Cardiac septum (tissue), 1 donor: ENCODE measurements at regions not wholly inside any gene's neighbourhood (a gene's known extent, or its start where the extent isn't known, plus 50 kb on each side); places are given as distances from the start of the nearest gene placed in this dataset.

ENCODE experiments used
- DNase-seq: peaks from one replicate; pipeline ENCODE4 v3.0.0-alpha.2; 2020; ENCODE audit warnings: low spot score
- intact Hi-C: fragments of 100-400 bp; cut with DNase I; formaldehyde crosslinking; loops from one replicate; pipeline ENCODE4 v1.14.0; 2022
- donor health status: DM: no; HTN: no; CAD: no.

DNA sequence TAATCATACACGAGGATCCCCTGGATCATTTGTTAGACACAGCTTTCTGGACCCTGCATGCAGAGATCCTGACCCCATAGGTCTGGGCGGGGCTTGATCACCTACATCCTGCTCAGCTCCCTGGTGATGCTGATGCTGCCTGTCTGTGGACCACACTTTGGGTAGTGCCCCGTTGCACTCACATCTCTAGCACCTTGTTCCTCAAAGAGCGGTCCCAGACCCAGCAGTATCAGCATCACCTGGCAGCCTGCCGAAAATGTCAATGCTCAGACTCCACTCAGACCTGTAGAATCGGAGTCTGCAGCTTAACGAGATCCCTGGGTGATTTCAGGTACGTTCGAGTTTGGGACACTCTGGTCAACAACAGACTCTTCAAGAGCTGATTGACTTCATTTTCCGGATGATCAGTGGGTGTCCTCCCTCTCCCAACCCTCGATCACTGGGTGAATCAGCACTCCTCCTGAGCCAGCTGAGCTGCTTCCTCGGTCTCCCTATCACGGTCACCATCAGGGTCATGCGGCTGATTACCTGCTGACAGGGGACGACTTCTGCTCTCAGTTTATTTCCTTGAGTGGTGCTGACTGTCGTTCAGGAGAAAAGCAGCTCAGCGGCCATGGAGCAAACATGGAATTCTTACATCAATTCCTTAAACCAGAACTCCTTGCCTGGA lies 150.6 kb upstream of the RAB12 start:
- peak; percentile 29 for DNase-seq
- intact Hi-C loops = no loop called here

DNA sequence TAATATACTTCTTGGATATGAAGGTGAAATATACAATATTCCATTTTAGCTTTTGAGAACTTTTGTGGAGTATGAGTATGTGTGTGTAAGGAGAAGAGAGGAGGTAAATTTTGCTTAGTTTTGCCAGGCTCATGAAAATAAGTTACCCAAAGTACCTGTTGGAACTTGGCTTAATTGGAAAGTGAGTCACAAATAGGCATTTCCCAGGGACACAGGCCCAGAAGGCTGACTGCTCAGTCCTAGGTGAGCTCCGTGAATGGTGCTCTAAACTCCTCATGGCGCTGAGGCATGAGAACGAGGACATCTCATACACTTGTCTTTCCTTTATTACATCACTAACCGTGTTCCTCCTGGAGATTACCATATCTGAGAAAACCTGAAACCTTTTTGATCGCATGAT lies 148.5 kb upstream of the RAB12 start:
- no peak for DNase-seq
- intact Hi-C loops = no loop called here

DNA sequence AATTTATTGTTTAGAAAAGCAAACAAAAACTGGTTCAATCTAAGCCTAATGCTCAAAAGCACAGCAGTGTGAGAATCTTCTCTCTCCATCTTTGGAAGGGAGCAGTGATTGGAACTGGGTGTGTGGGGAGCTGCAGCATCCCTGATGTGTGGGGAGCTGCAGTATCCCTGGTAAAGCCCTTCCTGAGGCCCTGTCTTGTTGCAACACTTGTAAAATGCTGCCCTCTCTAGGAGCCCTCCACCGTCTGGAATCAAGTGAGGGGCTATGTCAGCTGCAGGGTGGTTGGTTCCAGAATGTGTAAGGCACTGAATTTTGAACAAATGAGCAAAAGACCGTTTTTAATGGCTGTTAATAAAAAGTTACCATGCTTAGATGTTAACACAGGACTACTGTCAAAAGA lies 147.7 kb upstream of the RAB12 start:
- intact Hi-C loops = no loop called here
- peak; percentile 29 for DNase-seq

DNA sequence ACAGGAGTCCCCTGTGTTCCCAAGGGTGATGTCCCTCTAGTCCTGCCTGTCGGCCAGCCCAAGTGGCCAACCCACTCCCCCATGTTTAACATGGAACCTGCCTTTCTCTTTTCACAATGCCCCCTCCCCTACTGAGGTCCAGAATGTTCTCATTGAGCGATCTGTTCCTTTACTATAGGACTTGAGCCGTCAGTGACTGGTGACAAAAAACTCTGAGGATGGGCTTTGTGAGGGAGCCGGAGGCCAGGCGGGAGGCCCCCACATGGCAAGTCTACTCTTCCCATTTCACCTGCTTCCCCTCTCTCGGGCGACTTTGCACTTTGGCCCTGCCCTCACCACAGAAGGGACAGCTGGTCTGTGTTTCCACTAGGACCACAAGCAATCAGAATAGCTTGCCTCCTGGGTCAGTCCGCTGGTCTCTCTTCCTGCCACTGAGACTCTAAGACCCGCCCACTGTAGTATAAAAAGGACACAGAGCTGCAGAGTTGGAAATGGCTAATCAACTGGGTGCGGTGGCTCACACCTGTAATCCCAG lies 146.5 kb upstream of the RAB12 start:
- intact Hi-C loops = no loop called here
- peak; percentile 31 for DNase-seq

DNA sequence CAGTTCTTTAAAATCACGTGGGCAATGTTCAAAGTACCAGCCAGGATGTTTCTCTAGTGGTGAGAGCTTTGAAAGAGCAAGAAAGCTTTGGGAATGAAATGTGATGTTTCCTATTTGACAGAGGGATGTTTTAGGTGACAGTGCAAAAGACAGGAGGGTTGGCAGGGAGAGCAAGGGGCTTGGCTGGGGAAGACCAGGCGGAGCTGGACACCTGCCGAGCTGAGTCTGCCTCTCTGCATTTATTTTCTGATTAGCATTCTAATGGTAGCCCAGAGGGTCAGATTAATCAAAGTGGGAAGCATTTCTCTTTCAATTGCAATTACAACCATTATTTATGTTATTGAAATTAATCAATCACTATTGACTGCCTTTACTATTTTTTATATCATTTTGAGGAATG lies 145.4 kb upstream of the RAB12 start:
- DNase-seq = no peak
- intact Hi-C loops = no loop called here

DNA sequence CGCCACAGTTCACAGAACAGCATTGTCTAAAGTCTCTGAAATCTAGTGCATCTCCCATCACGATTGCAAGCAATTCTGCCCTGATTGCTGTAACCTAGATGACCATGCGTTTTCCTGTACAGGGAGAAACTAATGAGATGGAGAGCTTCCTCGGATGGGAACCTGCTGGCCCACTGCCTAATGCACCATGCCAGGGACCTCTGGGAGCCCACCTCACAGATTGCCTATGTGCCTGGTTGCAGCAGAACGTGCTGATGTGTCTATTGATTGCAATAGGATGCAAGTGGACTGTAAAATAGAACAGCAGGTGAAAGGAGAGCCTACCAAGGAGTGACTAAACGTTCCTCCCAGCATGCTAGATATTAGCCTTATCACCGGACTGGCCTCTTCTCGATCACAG lies 141.0 kb upstream of the RAB12 start:
- intact Hi-C loops = no loop called here
- no peak for DNase-seq

DNA sequence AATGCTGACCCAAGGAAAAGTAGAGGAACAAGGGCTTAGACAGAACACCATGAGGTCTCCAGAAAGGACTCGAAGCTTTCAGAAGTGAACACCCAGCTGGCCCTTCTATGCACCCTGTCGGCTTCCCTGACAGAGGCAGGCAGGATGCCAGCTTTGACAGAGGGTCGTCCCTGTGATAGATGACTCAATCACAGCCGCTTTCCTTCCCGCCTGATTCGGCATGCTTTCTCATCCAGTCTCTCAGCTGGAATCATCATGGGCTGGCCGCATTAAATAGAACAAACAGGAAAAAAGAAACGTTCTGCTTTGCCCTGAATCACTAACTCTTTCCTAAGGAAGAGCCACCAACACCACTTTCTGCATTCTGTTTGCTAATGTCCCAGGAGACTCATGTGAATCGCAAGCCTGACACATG lies 140.3 kb upstream of the RAB12 start:
- DNase-seq = no peak
- intact Hi-C loops = no loop called here

DNA sequence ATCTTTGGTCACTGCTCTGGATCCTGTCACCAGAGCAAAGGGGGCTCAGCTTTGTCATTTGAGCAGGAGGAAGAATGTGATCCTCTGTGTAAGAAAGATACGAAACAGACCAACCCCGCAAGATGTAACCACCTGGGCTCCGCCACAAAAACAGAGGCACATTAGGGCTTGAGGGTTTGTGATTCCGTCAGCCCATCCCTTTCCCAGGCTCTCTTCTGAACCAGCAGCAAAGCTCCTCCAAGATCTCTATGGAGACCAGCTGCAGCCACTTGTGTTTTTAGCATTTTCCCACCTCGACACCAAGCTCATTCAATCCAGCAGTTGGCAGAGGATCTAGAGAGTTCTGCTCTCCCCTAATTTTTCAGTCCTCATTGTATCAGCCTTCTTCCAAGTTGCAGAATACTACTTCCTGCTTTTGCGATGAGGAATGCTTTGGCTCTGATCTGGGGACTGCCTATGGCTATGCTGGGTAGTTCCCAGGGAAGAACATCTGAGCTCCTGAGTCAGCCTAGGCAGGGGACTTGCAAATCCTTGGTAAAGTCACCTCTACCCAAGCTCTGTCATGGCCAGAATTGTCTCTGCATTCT lies 139.6 kb upstream of the RAB12 start:
- no peak for DNase-seq
- intact Hi-C loops = no loop called here

DNA sequence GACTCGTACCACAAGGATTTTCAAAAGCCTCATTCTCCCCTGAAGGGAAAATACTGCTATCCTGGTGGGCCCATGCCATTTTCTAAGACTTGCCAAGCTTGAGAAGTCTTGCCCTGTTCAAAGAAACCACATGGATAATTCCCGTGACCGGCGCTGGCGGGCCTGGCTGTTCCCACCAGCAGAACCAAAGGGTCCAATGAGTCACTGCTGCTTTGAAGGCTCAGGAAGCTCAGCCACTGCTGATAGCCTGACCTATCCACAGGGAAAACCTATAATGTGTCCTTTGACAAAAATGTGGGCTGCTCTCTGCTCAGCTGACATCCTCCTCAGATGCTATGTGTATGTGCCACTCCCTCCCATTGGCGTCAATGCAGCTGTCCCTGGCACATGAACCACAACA lies 137.9 kb upstream of the RAB12 start:
- peak; percentile 14 for DNase-seq
- intact Hi-C loops = no loop called here

DNA sequence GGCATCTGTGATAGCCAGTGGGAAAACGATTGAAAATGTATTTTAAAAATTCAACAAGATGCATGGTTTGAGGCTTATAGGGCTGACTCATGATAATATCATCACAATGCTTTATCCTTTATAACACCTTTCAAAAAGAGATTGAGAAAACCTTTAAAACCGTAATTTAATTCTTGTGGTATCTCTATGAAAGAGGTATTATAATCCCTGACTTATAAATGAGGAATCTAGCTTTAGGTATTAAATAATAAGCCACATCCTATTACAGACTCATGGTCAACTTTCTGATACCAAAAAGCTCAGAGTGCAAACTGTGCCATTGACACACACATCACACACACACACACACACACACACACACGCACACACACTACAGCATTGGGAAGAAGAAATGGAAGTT lies 134.6 kb upstream of the RAB12 start:
- intact Hi-C loops = no loop called here
- DNase-seq = no peak

DNA sequence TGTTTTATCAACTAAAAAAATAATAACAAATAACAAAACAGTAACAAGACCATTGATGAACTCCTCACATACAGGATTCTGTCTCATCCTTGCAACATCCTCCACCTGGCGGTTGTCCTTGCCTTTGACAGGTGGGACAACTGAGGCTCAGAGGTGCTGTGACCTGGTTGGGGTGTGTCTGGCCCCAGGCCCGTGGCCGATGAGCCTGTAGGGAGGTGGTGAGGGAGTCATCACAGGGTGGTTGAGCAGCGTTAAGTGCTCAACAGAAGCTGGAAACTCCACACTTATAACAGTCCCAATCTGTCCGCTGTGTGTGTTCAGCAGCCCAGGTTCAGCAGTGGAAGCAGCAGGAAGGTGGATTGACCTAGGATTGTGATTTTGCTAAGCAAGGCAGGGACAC lies 131.6 kb upstream of the RAB12 start:
- intact Hi-C loops = no loop called here
- peak; percentile 68 for DNase-seq

DNA sequence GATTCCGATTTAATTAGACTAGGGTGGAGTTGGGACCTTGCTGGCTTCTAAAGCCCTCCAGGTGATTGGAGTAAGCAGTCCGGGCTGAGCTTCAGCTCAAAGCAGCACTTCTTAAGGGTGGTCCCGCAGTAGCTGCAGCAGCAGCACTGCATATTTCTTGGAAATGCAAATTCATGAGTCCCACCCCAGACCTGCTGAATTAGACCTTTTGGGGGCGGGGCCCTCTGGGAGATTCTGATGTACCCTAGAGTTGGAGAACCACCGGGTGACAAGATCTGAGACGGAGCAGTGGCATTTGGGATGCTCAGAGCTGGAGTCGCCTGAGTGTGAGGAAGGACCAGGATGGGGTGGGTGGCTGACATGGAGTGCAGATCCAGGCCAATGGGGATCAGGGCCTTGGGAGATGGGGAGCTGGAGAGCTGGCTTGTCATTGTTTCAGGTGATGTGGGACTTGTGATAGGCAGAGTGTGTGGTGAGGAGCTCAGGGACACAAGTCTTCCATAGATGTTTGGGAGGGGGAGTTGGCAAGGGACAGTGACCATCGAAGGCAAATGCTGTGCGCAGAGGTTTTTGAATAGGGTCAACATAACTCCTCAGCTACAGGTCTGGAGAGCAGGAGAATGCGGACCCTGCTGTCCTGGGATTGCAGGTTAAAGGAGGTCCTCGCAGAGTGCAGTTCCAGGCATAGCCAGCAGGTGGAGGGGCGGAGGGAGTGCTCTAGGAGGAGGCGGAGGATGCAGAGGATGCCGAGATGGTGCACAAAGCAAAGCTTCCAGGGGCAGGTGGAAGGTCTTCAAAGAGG lies 130.9 kb upstream of the RAB12 start:
- intact Hi-C loops = no loop called here
- peak; percentile 75 for DNase-seq

DNA sequence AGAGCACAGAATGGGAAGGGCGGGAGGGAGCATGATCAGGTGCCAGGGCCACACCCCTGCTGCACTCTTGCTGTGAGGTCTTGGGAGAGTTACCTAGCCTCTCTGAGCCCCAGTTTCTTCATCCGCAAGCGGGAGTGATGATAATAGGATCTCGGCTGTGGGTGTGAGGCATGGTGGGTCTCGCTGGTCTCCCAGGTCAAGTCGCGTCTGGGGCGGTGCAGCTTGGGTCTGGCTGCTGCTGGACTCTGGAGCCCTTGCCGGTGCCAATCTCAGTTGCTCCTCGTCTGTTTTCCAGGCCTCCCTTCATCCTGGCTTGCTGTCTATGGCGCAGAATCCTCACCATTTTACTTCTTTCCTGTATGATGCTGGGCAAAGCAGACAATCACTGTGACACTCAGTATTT lies 130.3 kb upstream of the RAB12 start:
- intact Hi-C loops = no loop called here
- DNase-seq = peak; percentile 27

DNA sequence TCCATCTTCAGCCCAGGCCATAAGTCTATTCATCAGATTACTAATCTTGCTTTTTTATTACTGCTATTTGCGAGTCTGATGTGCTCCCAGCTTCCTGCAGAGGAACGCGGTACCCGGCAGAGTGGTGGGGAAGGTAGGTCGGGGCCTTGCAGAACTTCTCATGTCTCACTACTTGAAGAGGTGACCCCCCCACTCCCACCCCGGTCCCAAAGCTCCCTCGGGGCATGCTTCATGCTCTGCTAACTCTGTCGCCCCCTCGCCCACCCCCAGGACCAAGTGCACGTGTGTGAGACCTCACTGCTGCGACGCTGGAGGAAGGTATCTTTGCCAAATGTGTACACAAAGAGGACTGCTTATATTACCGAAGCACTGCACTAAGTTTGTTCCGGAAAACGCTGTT lies 129.4 kb upstream of the RAB12 start:
- DNase-seq = peak; percentile 70
- intact Hi-C loops = loop anchor here (5.0 kb wide), 1 partner anchor 1207 kb away; no protein-coding TSS in a partner anchor

DNA sequence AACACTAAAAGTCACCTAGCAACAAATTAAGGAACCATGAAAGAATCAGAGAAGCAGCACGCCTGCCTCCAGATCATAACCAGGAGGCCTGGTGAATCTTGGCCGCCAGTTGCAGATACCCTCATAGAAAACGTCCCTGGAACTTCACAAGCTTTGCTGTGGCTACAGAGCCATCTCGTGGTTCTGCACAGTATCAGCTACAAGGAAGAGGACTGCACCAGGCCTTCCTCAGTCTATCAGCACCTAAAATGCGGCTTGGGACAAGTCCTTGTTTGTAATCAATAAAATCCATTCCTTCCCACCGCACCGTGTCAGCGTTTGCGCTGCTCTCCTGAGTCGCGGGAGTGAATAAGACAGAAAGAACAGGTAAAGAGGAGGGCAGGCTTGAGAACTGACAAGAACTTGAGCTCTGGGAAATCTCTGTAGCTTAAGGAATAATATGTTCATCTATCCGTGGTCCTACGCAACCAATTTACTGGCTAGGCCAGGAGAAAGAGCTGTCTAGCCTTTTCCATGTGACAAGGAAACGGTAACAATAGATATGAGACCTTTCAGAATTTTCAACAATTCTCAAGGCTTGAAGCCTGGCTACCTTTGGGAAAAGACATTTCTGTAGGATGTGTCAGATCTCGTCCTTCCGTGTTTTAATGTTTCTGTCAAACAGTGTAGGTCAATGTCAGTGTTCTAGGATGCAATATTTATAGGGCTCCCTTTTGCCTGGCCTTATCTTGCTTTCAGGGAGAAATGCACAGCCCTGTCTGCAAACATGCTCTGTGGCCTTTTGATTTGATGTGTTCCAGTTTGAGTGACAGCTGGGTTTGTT lies 128.5 kb upstream of the RAB12 start:
- DNase-seq = peak; percentile 71
- intact Hi-C loops = loop anchor here (5.0 kb wide), 1 partner anchor 1208 kb away; no protein-coding TSS in a partner anchor

DNA sequence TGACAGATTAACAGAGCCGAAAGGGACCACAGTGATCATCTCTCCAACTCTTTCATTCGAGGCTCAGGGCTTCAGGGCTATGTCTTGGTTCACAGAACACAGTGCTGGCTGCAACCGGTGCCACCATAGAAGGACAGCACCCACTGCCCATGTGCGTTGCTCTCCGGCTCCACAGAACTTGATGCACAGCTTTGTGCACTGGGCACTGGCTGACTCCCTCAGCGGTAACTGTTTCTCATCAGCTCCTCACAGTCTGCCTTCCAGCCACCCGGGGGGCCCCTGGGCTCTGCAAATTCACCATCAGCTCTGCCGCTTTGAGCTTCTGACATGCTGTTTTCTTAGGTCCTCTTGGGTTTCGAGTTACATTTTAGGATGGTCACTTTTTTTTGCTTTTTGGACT lies 124.3 kb upstream of the RAB12 start:
- DNase-seq = no peak
- intact Hi-C loops = loop anchor here (5.0 kb wide), 1 partner anchor 1213 kb away; no protein-coding TSS in a partner anchor

DNA sequence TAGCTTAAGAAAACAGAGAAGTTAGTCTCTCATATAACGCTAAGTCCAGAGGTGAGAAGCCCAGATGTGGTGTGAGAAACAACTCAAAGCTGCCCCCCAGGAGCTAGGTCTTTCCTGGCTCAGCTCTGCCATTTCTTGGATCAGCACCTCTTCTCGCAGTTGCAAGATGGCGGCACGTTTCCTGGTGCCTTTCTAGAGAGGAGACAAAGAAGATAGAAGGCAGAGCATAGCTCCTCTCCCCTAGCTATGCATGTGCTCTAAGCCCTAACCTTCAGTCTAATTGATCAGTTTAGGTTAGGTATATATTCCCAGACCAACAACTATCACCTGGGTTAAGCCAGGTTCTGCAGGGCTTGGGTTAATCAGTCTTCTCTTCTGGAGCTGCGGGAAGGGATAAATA lies 119.5 kb upstream of the RAB12 start:
- no peak for DNase-seq

DNA sequence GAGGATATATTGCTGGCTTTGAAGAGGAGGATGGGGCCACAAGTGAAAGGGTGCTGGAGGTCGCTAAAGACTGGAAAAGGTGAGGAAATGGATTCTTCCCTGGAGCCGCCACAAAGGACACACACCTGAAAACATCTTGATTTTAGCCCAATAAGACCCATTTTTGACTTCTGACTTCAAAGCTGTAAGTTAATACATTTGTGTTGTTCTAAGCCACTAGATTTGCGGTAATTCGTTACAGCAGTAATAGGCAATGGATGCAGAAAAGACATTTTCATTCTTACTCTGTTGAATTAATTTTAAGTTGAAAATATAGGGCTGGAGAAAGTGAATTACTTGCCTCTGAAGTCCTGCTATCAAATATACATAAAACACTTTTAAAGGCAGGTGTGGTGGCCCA lies 117.7 kb upstream of the RAB12 start:
- DNase-seq = no peak
- intact Hi-C loops = no loop called here

More for the DNA sequence above, 119.5 kb upstream of the RAB12 start:
- intact Hi-C loops = no loop called here

DNA sequence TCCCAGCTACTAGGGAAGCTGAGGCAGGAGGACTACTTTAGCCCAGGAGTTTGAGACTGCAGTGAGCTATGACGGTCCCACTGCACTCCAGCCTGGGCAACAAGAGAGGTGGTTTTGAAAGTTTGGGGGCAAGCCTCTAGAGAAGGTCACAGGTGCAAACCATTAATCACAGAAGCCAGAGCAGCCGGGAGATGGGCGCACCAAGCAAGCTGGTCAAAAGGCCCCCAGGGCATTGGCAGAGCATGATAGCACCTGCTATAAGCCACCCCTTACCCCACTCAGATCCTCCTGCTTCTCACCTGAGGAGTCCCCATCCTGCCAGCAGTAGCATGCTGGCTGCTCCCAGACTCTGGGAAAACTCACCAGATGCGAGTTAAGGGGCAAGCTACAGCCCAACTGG lies 116.1 kb upstream of the RAB12 start:
- no peak for DNase-seq
- intact Hi-C loops = no loop called here

DNA sequence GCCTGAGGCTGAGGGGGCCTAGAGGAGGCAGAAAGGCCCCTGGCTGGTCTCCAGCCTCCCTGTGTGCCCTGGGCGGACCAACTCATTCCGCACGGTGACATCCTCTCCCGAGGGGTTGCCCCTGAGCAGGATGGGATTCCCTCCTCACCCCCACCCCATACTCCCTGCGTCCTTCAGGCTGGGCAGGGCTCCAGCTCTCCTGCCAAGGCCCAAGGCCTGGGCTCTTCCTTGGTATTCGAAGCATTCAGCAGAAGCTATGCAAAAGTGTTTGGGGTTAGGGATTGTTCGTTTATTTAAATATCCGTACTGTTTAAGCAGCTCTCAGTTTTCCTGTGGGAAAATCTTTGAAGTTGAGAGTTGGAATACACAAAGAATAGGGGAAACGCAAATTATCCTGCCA lies 113.1 kb upstream of the RAB12 start:
- intact Hi-C loops = no loop called here
- DNase-seq = no peak
